Large intestine (tissue), 3 donors: ENCODE measurements at regions not wholly inside any gene's neighbourhood (a gene's known extent, or its start where the extent isn't known, plus 50 kb on each side); places are given as distances from the start of the nearest gene placed in this dataset.

Source experiments
- DNase-seq, 2 donors: peaks; one replicate each; pipeline versions ENCODE4 v3.0.0 to v3.0.0-alpha.2; 2013
- H3K27ac ChIP-seq: one replicate; pipeline ENCODE4 v1.5.1; 2013; ENCODE audit warnings: low read length
- H3K27me3 ChIP-seq: 2 replicates; pipeline ENCODE4 v1.6.1; 2013; ENCODE audit warnings: low read length; ENCODE audit not compliant: control insufficient read depth, insufficient read depth
- H3K36me3 ChIP-seq: 2 replicates; pipeline ENCODE4 v1.6.1; 2013; ENCODE audit warnings: low read length; ENCODE audit not compliant: control insufficient read depth, insufficient read depth
- H3K4me1 ChIP-seq: one replicate; pipeline ENCODE4 v1.6.1; 2013; ENCODE audit warnings: low read length; ENCODE audit not compliant: control insufficient read depth, insufficient read depth
- H3K4me3 ChIP-seq: one replicate; pipeline ENCODE4 v1.5.1; 2013; ENCODE audit warnings: low read length
- H3K9me3 ChIP-seq: one replicate; pipeline ENCODE4 v1.6.1; 2013; ENCODE audit warnings: mild to moderate bottlenecking, low read depth, low read length, moderate library complexity; ENCODE audit not compliant: control insufficient read depth
- WGBS: methylation state at CpG from one replicate; pipeline ENCODE4 v1.1.5; 2013; ENCODE audit warnings: low lambda C conversion rate; ENCODE audit not compliant: insufficient coverage; 5-methylcytosine and 5-hydroxymethylcytosine counted together

GRCh38 chr15:31557899-31558298 is 231.3 kb downstream of the KLF13 start:
- DNase-seq: no peak
- H3K9me3 ChIP-seq: no peaks in the 10 kb centered on the region
- no peaks in the 10 kb centered on the region for H3K4me1 ChIP-seq
- H3K4me3 ChIP-seq: no peak overlapping the region
- H3K36me3 ChIP-seq: no peaks in the 10 kb centered on the region
- H3K27ac ChIP-seq: no peak overlapping the region
- no peaks in the 10 kb centered on the region for H3K27me3 ChIP-seq
- no CpG with 5 or more reads among the region's 7 CpGs for WGBS

GRCh38 chr15:31558840-31559239 is 232.2 kb downstream of the KLF13 start:
- Histone ChIP-seq H3K4me3 (no peak overlapping the region), H3K27me3 (no peaks in the 10 kb centered on the region), H3K4me1 (no peaks in the 10 kb centered on the region), H3K9me3 (no peaks in the 10 kb centered on the region), H3K36me3 (no peaks in the 10 kb centered on the region), H3K27ac (no peak overlapping the region)
- no CpG with 5 or more reads among the region's 12 CpGs for WGBS
- DNase-seq: no peak

- no peak for DNase-seq
- Histone ChIP-seq H3K9me3 (no peaks in the 10 kb centered on the region), H3K36me3 (no peaks in the 10 kb centered on the region), H3K4me1 (no peaks in the 10 kb centered on the region), H3K27ac (no peak overlapping the region), H3K27me3 (no peaks in the 10 kb centered on the region), H3K4me3 (no peak overlapping the region)
- WGBS: no CpG with 5 or more reads among the region's 3 CpGs
These were observed 233.2 kb downstream of the KLF13 start for GRCh38 chr15:31559786-31560185.

GRCh38 chr15:31560643-31561042 is 234.0 kb downstream of the KLF13 start:
- no peak overlapping the region for H3K27ac ChIP-seq

GRCh38 chr15:31561156-31561555 is 234.5 kb downstream of the KLF13 start:
- Histone ChIP-seq H3K27ac (no peak overlapping the region), H3K4me3 (no peak overlapping the region), H3K9me3 (no peaks in the 10 kb centered on the region), H3K4me1 (no peaks in the 10 kb centered on the region), H3K27me3 (no peaks in the 10 kb centered on the region), H3K36me3 (no peaks in the 10 kb centered on the region)
- no peak for DNase-seq
- WGBS: no CpG with 5 or more reads among the region's 7 CpGs

More at GRCh38 chr15:31560643-31561042, 234.0 kb downstream of the KLF13 start:
- no CpG with 5 or more reads among the region's 4 CpGs for WGBS
- no peaks in the 10 kb centered on the region for H3K4me1 ChIP-seq
- DNase-seq: no peak
- H3K27me3 ChIP-seq: no peaks in the 10 kb centered on the region
- no peak overlapping the region for H3K4me3 ChIP-seq
- no peaks in the 10 kb centered on the region for H3K36me3 ChIP-seq
- H3K9me3 ChIP-seq: no peaks in the 10 kb centered on the region

GRCh38 chr15:31563001-31563400 is 236.4 kb downstream of the KLF13 start:
- H3K27ac ChIP-seq: no peak overlapping the region
- 100% methylated on average over 1 of the region's 5 CpGs for WGBS

GRCh38 chr15:31563421-31563820 is 236.8 kb downstream of the KLF13 start:
- WGBS: no CpG with 5 or more reads among the region's 3 CpGs
- DNase-seq: no peak

More at GRCh38 chr15:31563001-31563400, 236.4 kb downstream of the KLF13 start:
- no peak overlapping the region for H3K4me3 ChIP-seq
- no peak for DNase-seq
- no peaks in the 10 kb centered on the region for H3K4me1 ChIP-seq
- no peaks in the 10 kb centered on the region for H3K36me3 ChIP-seq
- H3K27me3 ChIP-seq: no peaks in the 10 kb centered on the region
- H3K9me3 ChIP-seq: no peaks in the 10 kb centered on the region

GRCh38 chr15:31567861-31568260 is 241.2 kb downstream of the KLF13 start:
- Histone ChIP-seq H3K4me1 (no peaks in the 10 kb centered on the region), H3K27ac (no peak overlapping the region), H3K27me3 (no peaks in the 10 kb centered on the region), H3K9me3 (no peaks in the 10 kb centered on the region), H3K36me3 (no peaks in the 10 kb centered on the region), H3K4me3 (no peak overlapping the region)
- no CpG with 5 or more reads among the region's 2 CpGs for WGBS
- no peak for DNase-seq

More at GRCh38 chr15:31563421-31563820, 236.8 kb downstream of the KLF13 start:
- Histone ChIP-seq H3K27me3 (no peaks in the 10 kb centered on the region), H3K36me3 (no peaks in the 10 kb centered on the region), H3K4me1 (no peaks in the 10 kb centered on the region), H3K4me3 (no peak overlapping the region), H3K9me3 (no peaks in the 10 kb centered on the region), H3K27ac (no peak overlapping the region)

- no peaks in the 10 kb centered on the region for H3K9me3 ChIP-seq
- no peaks in the 10 kb centered on the region for H3K27me3 ChIP-seq
- no CpG with 5 or more reads among the region's 17 CpGs for WGBS
- no peaks in the 10 kb centered on the region for H3K4me1 ChIP-seq
- no peak for DNase-seq
- no peak overlapping the region for H3K4me3 ChIP-seq
- H3K27ac ChIP-seq: no peak overlapping the region
- no peaks in the 10 kb centered on the region for H3K36me3 ChIP-seq
These were observed 243.2 kb downstream of the KLF13 start for GRCh38 chr15:31569836-31570235.

GRCh38 chr15:31570591-31570990 is 244.0 kb downstream of the KLF13 start:
- no peaks in the 10 kb centered on the region for H3K9me3 ChIP-seq
- no peak overlapping the region for H3K27ac ChIP-seq
- no CpG with 5 or more reads among the region's 11 CpGs for WGBS
- H3K4me1 ChIP-seq: no peaks in the 10 kb centered on the region
- H3K27me3 ChIP-seq: no peaks in the 10 kb centered on the region
- H3K4me3 ChIP-seq: no peak overlapping the region
- no peak for DNase-seq
- no peaks in the 10 kb centered on the region for H3K36me3 ChIP-seq

GRCh38 chr15:31571676-31572075 is 245.0 kb downstream of the KLF13 start:
- WGBS: 20% methylated on average over 2 of the region's 3 CpGs
- H3K9me3 ChIP-seq: no peaks in the 10 kb centered on the region
- no peaks in the 10 kb centered on the region for H3K27me3 ChIP-seq
- no peaks in the 10 kb centered on the region for H3K4me1 ChIP-seq
- H3K27ac ChIP-seq: no peak overlapping the region
- no peak overlapping the region for H3K4me3 ChIP-seq
- DNase-seq: no peak
- no peaks in the 10 kb centered on the region for H3K36me3 ChIP-seq
